ENCODE measurements at regions not wholly inside any gene's neighbourhood (a gene's known extent, or its start where the extent isn't known, plus 50 kb on each side); places are given as distances from the start of the nearest gene placed in this dataset.
"Not testable (repeated sequence)": the region's sequence is repeated elsewhere in the genome, so short reads cannot be mapped to it uniquely, and the experiment has no call there.

DNA sequence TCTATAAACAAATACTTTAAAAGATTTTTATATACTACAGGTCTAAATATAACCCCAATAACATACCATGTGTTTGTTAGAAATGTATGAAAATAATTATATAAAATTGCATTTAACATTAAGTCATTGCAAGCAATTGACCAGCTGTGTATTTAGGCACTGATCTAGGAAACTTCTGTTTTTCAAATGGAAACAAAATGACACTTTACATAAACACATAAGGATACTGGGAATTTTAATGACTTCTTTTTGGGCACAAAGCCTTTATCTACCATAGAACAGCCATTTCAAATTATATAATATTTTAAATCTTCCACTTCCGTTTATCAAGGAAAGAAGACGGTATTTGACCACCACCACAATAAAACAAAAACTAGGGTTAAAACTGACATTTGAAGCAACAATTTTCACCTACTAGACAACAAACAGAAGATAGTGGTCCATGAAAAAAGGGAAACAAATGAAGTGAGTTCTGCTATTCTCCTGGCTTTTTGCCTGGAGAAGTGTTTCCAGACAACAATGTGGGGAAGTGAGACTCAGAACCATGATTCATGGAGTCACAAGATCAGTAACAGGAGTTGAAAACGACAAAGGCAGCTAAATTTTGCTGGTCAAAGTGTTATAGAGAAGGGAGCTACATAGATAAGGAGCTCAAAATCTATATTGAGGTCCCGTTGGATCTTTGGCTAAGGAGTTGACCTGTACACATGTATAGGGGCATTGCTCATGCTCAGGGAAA is 475.1 kb downstream of the TRHDE start:
- TF ChIP-seq, protein P1, sequence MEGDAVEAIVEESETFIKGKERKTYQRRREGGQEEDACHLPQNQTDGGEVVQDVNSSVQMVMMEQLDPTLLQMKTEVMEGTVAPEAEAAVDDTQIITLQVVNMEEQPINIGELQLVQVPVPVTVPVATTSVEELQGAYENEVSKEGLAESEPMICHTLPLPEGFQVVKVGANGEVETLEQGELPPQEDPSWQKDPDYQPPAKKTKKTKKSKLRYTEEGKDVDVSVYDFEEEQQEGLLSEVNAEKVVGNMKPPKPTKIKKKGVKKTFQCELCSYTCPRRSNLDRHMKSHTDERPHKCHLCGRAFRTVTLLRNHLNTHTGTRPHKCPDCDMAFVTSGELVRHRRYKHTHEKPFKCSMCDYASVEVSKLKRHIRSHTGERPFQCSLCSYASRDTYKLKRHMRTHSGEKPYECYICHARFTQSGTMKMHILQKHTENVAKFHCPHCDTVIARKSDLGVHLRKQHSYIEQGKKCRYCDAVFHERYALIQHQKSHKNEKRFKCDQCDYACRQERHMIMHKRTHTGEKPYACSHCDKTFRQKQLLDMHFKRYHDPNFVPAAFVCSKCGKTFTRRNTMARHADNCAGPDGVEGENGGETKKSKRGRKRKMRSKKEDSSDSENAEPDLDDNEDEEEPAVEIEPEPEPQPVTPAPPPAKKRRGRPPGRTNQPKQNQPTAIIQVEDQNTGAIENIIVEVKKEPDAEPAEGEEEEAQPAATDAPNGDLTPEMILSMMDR (conservative IDR thresholded peaks at IDR 0.05), result no peak
- no peak overlapping the region for H3K27ac ChIP-seq

DNA sequence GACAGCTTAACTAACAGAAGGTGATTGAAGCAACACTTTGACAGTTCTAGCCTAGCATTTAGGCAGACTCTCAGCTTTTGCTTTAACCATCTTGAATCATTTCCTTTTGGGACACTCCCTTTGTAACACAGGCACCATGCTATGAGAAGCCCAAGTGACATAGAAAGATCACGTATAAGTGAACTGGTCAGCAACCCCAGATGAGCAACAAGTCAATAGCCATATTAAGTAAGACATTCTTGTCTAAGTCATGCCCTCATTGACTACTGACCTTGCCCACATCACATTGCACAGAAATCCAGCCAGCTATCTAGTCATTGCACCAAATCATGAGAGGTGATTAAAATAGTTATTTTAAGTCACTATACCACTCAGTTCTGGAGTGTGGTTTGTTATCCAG is 476.8 kb downstream of the TRHDE start:
- no peak overlapping the region for H3K27ac ChIP-seq
- TF ChIP-seq, protein P1 (conservative IDR thresholded peaks at IDR 0.05), result no peak

DNA sequence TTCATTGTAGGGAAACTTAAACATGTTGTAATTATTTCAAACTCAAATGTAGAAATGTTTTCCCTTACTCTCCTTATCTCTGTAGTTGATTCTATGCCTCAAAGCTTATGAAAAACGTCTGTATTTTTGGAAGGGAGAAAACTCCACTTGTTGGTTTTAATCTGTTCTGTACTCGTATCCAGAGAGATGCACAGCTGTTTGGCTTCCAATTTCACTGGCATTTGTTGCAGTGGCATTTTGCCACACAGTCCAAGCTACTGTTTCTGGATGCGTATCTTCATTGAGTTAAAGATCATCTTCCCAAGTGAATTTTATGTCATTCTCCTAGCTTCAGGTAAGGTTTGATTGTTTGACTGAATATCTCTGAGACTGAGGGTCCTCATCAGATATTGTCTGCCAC is 481.4 kb downstream of the TRHDE start:
- no peak overlapping the region for H3K27ac ChIP-seq
- TF ChIP-seq, protein P1 (conservative IDR thresholded peaks at IDR 0.05), result no peak

DNA sequence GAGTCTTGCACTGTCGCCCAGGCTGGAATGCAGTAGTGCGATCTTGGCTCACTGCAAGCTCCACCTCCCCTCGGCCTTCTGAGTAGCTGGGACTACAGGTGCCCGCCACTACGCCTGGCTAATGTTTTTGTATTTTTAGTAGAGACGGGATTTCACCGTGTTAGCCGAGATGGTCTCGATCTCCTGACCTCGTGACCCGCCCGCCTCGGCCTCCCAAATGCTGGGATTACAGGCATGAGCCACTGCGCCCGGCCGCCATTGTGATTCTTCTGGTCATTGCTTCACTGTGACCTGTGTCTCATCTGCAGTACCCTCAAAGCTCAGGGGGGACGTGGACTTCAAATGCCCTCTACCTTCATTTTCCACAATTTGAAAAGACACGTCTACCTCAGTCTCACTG is 481.9 kb downstream of the TRHDE start:
- not testable (repeated sequence) for H3K27ac ChIP-seq

DNA sequence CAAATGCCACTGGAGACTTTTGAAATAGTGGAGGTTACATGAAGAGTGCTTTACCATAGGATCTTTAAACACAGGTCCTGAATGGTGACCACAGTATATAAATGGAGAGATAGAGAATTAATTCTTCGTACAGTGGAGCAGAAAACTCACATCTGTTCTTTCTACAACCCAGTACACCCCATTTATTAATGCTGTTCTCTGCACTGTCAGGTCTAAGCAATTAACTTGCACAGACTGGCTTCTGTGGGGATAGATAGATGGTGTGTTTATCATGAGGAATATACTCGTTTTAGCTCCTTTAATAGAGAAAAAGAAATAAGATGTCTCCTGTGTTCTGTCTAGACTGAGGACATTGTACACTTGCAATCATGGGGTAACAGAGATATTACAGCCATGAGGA is 494.3 kb downstream of the TRHDE start:
- H3K27ac ChIP-seq, result no peak overlapping the region
- TF ChIP-seq, protein P1 (conservative IDR thresholded peaks at IDR 0.05), result no peak

DNA sequence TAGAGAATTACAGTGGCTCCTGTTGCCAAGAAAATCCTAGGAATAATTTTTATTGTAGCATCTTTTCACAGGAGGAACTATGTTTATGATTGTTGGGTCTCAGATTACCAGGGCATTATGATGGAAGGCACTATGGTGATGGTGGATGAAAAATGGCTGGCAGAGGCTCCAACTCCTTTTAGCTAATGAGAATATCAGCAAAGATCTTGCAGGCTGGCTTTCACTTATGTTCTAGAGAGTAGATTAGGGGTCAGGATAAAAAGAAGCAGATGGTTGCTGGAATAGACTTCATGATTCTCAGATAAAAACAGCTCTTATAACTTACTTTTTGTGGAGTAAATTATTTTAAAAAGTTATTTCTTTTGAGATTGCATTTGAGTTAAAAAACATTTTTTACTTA is 501.9 kb downstream of the TRHDE start:
- TF ChIP-seq, protein P1 (conservative IDR thresholded peaks at IDR 0.05), result no peak

DNA sequence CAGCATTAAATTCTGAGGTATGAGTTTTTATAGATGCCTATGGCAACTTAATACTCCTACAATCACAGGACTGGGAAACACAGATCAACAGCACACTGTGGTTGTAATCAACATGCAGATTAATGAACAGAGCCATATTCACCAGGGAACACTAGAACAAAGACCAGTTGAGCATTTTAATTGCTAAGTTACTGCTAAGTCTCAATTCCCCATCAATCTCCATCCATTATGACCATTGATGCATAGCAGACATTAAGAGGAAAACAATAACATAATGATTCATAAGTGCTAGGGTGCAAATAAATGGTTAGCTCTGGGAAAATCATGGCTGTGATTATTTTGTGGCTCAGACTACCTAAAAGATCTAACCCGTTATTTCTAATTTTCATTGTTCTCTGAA is 505.6 kb downstream of the TRHDE start:
- TF ChIP-seq, protein P1 (conservative IDR thresholded peaks at IDR 0.05), result no peak
- no peak overlapping the region for H3K27ac ChIP-seq

More for the DNA sequence above, 501.9 kb downstream of the TRHDE start:
- H3K27ac ChIP-seq, result no peak overlapping the region

DNA sequence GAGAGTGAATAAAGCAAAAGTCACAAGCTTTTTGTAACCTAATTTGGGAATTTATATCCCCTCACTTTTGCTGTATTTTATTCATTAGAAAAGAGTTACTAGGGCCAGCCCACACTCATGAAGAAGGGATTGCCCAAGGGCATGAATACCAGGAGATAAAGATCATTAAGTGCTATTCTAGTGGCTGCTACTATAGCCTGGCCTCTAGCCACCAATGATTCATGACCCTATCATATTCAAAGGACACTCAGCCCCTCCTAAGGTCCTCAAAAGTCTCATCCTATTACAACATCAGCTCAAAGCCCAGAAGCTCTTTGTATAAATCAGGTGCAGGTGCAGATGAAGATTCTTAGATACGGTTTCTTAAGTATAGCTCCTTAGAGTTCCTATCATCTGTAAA is 518.1 kb downstream of the TRHDE start:
- TF ChIP-seq, protein P1 (conservative IDR thresholded peaks at IDR 0.05), result no peak
- no peak overlapping the region for H3K27ac ChIP-seq
